Vagina (tissue), 2 donors: ENCODE measurements at regions not wholly inside any gene's neighbourhood (a gene's known extent, or its start where the extent isn't known, plus 50 kb on each side); places are given as distances from the start of the nearest gene placed in this dataset.
A peak's percentile ranks its signal among the peaks of the same experiment; 100 is the strongest.

Experiments used
- DNase-seq, 2 donors: peaks; one replicate each; pipeline ENCODE4 v3.0.0-alpha.2; 2017; ENCODE audit errors: extremely low spot score in 2 of 2
- H3K27ac ChIP-seq: fragments of 200-600 bp; sonication (generic); one replicate; pipeline ENCODE4 v1.5.1; 2019
- H3K27me3 ChIP-seq: fragments of 200-600 bp; sonication (generic); one replicate; pipeline ENCODE4 v1.5.1; 2019
- H3K36me3 ChIP-seq, 2 donors: fragments of 200-600 bp; sonication (generic); one replicate each; pipeline ENCODE4 v1.5.1; 2017 to 2019
- H3K4me1 ChIP-seq: fragments of 200-600 bp; sonication (generic); one replicate; pipeline ENCODE4 v1.5.1; 2019
- H3K4me3 ChIP-seq, 2 donors: fragments of 200-600 bp; sonication (generic); 1 replicate in 1 of 2; 2 replicates in 1 of 2; pipeline ENCODE4 v1.5.1; 2016 to 2019
- H3K9me3 ChIP-seq: fragments of 200-600 bp; sonication (generic); one replicate; pipeline ENCODE4 v1.5.1; 2019
- CTCF ChIP-seq, 3 experiments: fragments of 450-650 bp in 2 of 3; fragments of 200-600 bp in 1 of 3; sonication (generic) in 1 of 3; IDR thresholded peaks; one replicate each; pipeline ENCODE4 v1.5.1; 2017 to 2019; ENCODE audit warnings: antibody characterized with exemption in 3 of 3, mild to moderate bottlenecking in 2 of 3, moderate library complexity in 2 of 3
- POLR2A ChIP-seq, 2 donors: fragments of 450-650 bp; IDR thresholded peaks; one replicate each; pipeline ENCODE4 v1.6.1; 2017; ENCODE audit warnings: antibody characterized with exemption in 2 of 2, mild to moderate bottlenecking in 2 of 2, moderate library complexity in 2 of 2
- POLR2AphosphoS5 ChIP-seq, 2 donors: sonication (generic); formaldehyde crosslinking; IDR thresholded peaks; one replicate each; pipeline ENCODE4 v1.9.0; 2017; ENCODE audit warnings: antibody characterized with exemption in 2 of 2, mild to moderate bottlenecking in 2 of 2, low read depth in 1 of 2; ENCODE audit not compliant: insufficient read depth in 1 of 2
- intact Hi-C: fragments of 100-400 bp; cut with DNase I; formaldehyde crosslinking; loops from one replicate; pipeline ENCODE4 v1.15.1; 2023

DNA sequence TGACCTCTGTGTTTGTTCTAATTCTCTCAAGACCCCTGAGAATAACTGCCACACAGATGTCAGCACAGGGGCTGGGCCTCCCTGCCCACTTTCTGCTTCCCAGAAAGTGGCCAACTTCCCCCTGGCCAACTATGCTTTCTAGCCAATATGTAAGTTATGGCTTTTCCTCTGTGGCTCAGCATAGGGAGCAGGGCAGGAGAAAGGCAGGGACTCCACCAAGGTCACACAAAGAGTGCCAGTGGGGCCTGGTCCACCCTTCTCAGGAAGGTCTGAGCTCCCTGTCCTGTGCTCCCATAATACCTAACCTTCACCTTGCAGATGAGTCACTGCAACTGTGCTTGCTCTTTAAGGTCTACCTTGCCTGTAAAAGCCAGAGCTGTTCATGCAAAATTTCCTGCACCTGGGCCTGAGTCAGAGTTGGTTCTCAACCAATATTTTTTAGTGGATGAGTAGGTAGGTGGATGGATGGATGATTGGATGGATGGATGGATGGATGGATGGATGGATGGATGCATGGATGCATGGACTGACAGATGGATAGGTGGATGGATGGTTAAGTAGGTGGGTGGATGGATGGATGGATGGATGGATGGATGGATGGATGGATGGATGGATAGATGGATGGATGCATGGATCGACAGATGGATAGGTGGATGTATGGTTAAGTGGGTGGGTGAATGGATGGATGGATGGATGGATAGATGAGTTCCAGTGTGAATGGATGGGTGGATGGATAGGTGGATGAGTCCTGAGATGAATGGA, 64.2 kb downstream of the DIO3 start:
- Histone ChIP-seq H3K36me3 (no peaks in the 10 kb centered on the region), H3K27ac (no peak overlapping the region), H3K9me3 (no peaks in the 10 kb centered on the region), H3K4me1 (peaks cover 15% of the 10 kb centered on the region), H3K27me3 (no peaks in the 10 kb centered on the region), H3K4me3 (no peak overlapping the region)
- intact Hi-C loops: loop anchor here (10.0 kb wide), 3 partner anchors 391 to 1241 kb away; no protein-coding TSS in a partner anchor
- TF ChIP-seq POLR2AphosphoS5 (IDR thresholded peaks at IDR 0.05; ENCODE audit: insufficient read depth in 1 of 2, low read depth in 1 of 2) (no peak), POLR2A (IDR thresholded peaks at IDR 0.05) (no peak), CTCF (IDR thresholded peaks at IDR 0.05) (no peak)
- DNase-seq: no peak

DNA sequence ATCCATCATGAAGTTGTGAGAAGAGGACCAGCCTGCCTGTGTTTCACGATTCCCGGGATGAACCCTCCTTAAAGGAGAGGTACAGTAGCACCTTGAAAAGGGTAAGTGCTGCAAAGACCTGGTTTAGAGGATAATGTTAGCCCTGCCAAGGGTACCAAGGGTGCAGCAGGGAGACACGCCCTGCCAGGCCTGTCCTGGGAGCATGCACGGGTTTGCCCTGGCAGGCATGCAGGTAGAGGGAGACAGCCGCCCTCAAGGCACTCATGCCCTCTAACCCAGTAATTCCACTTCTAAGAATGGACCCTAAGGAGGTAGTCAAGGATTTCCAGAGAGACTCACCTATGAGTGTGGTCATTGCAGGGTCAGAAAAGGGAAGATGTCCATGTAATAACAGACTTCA, 65.0 kb downstream of the DIO3 start:
- Histone ChIP-seq H3K36me3 (no peaks in the 10 kb centered on the region), H3K27ac (no peak overlapping the region), H3K9me3 (no peaks in the 10 kb centered on the region), H3K4me1 (peaks cover 15% of the 10 kb centered on the region), H3K27me3 (no peaks in the 10 kb centered on the region), H3K4me3 (no peak overlapping the region)
- DNase-seq: no peak
- no peak for TF ChIP-seq POLR2A (IDR thresholded peaks at IDR 0.05)
- TF ChIP-seq CTCF (IDR thresholded peaks at IDR 0.05): no peak
- TF ChIP-seq POLR2AphosphoS5 (IDR thresholded peaks at IDR 0.05; ENCODE audit: insufficient read depth in 1 of 2, low read depth in 1 of 2): no peak
- intact Hi-C loops: loop anchor here (10.0 kb wide), 3 partner anchors 392 to 1242 kb away; no protein-coding TSS in a partner anchor

- H3K27ac ChIP-seq: no peak overlapping the region
These were observed 66.6 kb downstream of the DIO3 start for GRCh38 chr14:101627915-101628262.

DNA sequence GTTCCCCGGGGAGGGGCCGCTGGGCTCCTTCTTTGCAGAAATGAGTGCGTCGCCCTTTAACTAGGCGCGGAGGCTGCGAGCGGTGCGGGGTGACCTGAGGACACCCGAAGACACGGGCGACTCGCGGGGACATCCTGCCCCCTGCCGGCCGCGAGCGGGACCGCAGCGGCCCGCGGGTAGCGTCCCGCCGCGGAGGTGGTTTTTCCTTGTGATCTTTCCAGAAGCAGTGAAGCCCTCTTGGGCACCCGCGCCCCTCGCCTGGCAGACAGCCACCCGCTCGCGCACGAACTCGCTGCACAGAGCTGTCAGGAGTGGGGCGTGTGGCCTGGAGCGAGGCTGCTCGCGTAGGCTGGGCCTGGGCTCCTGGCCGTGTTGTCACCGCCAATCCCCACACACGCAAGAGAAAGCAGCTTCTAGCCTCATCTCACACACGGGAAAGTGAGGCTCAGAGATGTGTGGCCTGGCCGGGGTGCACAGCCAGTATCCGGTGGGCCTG, 67.2 kb downstream of the DIO3 start:
- H3K9me3 ChIP-seq: no peaks in the 10 kb centered on the region
- H3K4me1 ChIP-seq: peaks cover 15% of the 10 kb centered on the region
- DNase-seq: no peak
- TF ChIP-seq CTCF (IDR thresholded peaks at IDR 0.05): peak; percentile 97 to 99 (median 99)
- TF ChIP-seq POLR2AphosphoS5 (IDR thresholded peaks at IDR 0.05; ENCODE audit: insufficient read depth in 1 of 2, low read depth in 1 of 2): peak in 1 of 2 donors; percentile 57
- no peak for TF ChIP-seq POLR2A (IDR thresholded peaks at IDR 0.05)
- H3K27me3 ChIP-seq: no peaks in the 10 kb centered on the region
- peak overlapping the region in 1 of 2 donors; percentile 6 for H3K4me3 ChIP-seq
- H3K27ac ChIP-seq: no peak overlapping the region
- intact Hi-C loops: loop anchor here (1.0 to 10.0 kb wide), 4 partner anchors 394 to 1244 kb away; no protein-coding TSS in a partner anchor
- no peaks in the 10 kb centered on the region for H3K36me3 ChIP-seq

More at GRCh38 chr14:101627915-101628262, 66.6 kb downstream of the DIO3 start:
- no peaks in the 10 kb centered on the region for H3K36me3 ChIP-seq
- no peak for DNase-seq
- H3K9me3 ChIP-seq: no peaks in the 10 kb centered on the region
- no peak overlapping the region for H3K4me3 ChIP-seq
- TF ChIP-seq POLR2AphosphoS5 (IDR thresholded peaks at IDR 0.05; ENCODE audit: insufficient read depth in 1 of 2, low read depth in 1 of 2) (no peak), CTCF (IDR thresholded peaks at IDR 0.05) (no peak), POLR2A (IDR thresholded peaks at IDR 0.05) (no peak)
- intact Hi-C loops: loop anchor here (1.0 to 10.0 kb wide), 4 partner anchors 393 to 1243 kb away; no protein-coding TSS in a partner anchor
- peaks cover 15% of the 10 kb centered on the region for H3K4me1 ChIP-seq
- H3K27me3 ChIP-seq: no peaks in the 10 kb centered on the region

DNA sequence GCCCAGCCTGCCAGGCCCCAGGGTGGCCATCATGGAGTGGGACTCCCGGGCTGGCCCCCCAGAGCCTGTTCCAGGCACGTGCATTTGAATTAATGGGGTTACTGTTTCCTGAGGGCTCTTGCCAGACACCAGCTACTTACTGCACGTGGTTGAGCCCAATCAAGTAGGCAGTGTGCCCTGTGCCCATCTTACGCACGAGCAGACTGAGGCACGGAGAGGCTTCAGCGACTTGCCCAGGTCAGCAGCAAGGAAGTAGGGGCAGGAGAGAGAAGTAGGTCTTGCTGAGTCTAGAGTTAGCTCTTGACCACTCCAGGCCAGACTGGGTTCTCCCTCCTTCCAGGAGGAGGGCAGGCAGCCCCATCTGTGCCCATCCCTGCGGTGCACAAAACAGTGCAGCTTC, 67.7 kb downstream of the DIO3 start:
- Histone ChIP-seq H3K36me3 (no peaks in the 10 kb centered on the region), H3K27ac (no peak overlapping the region), H3K4me3 (no peak overlapping the region), H3K27me3 (no peaks in the 10 kb centered on the region), H3K9me3 (no peaks in the 10 kb centered on the region), H3K4me1 (peaks cover 15% of the 10 kb centered on the region)
- no peak for DNase-seq
- TF ChIP-seq POLR2A (IDR thresholded peaks at IDR 0.05): no peak
- TF ChIP-seq POLR2AphosphoS5 (IDR thresholded peaks at IDR 0.05; ENCODE audit: insufficient read depth in 1 of 2, low read depth in 1 of 2): no peak
- no peak for TF ChIP-seq CTCF (IDR thresholded peaks at IDR 0.05)
- intact Hi-C loops: loop anchor here (1.0 to 10.0 kb wide), 4 partner anchors 394 to 1244 kb away; no protein-coding TSS in a partner anchor
